ENCODE measurements at regions not wholly inside any gene's neighbourhood (a gene's known extent, or its start where the extent isn't known, plus 50 kb on each side); places are given as distances from the start of the nearest gene placed in this dataset.

- Histone ChIP-seq H3K79me2 (ENCODE audit: insufficient read depth, low read length) (no peaks in the 10 kb centered on the region), H4K20me1 (ENCODE audit: insufficient read depth) (no peaks in the 10 kb centered on the region), H3K27me3 (ENCODE audit: insufficient read depth, low read length) (peaks cover 7% of the 10 kb centered on the region; the same call in 1 of the 2 replicates), H3K4me2 (ENCODE audit: low read length) (no peak overlapping the region), H3K36me3 (ENCODE audit: control insufficient read depth in 1 of 2, insufficient read depth in 2 of 2, low read length in 2 of 2) (no peaks in the 10 kb centered on the region), H2AFZ (ENCODE audit: low read depth, low read length, poor library complexity, severe bottlenecking) (no peak overlapping the region), H3K9me2 (ENCODE audit: insufficient read depth) (no peaks in the 10 kb centered on the region), H3K27ac (ENCODE audit: low read depth, low read length) (no peak overlapping the region), H3K4me3 (replicated peaks in 1 of 2; ENCODE audit: low read depth in 1 of 2, low read length in 2 of 2) (no peak overlapping the region), H3K9ac (ENCODE audit: low read length) (no peak overlapping the region), H3K4me1 (ENCODE audit: control insufficient read depth in 1 of 2, insufficient read depth in 2 of 2, low read length in 2 of 2) (peaks cover 4 to 21% of the 10 kb centered on the region in 2 experiments; a peak in 3 of 4 replicates), H3K9me3 (ENCODE audit: control insufficient read depth in 1 of 2, insufficient read depth in 1 of 2, low read depth in 1 of 2, low read length in 2 of 2) (no peaks in the 10 kb centered on the region)
- POLR2A ChIA-PET: no interaction called here
- intact Hi-C loops (cut with micrococcal nuclease): no loop called here
- BruUV-seq (replicated peaks): no TSS peak
- CTCF ChIA-PET: no interaction called here
- DNase-seq (ENCODE audit: low read depth, low spot score) (no peak), ATAC-seq (no peak)
- RAD21 ChIA-PET (ENCODE audit: low non-redundant PET in 1 of 2, low total read pairs in 2 of 2, uncharacterized antibody in 2 of 2, unreplicated experiment in 2 of 2): no interaction called here
- TF ChIP-seq ZFX (IDR thresholded peaks at IDR 0.05) (no peak), POLR2AphosphoS5 (IDR thresholded peaks at IDR 0.05; ENCODE audit: low read depth, low read length) (no peak), TCF7L2 (IDR thresholded peaks at IDR 0.05; ENCODE audit: borderline replicate concordance, extremely low read depth, insufficient read depth, insufficient read length) (no peak), MAX (IDR thresholded peaks at IDR 0.05) (no peak)
These were observed 129.9 kb upstream of the HAAO start for GRCh38 chr2:42922293-42922692.

GRCh38 chr2:42921721-42922120 lies 129.3 kb upstream of the HAAO start:
- no peaks in the 10 kb centered on the region for H3K36me3 ChIP-seq (ENCODE audit: control insufficient read depth in 1 of 2, insufficient read depth in 2 of 2, low read length in 2 of 2)
- no peak overlapping the region for H3K4me2 ChIP-seq (ENCODE audit: low read length)
- H2AFZ ChIP-seq (ENCODE audit: low read depth, low read length, poor library complexity, severe bottlenecking): no peak overlapping the region
- peaks cover 7% of the 10 kb centered on the region; the same call in 1 of the 2 replicates for H3K27me3 ChIP-seq (ENCODE audit: insufficient read depth, low read length)
- H3K4me3 ChIP-seq (replicated peaks in 1 of 2; ENCODE audit: low read depth in 1 of 2, low read length in 2 of 2): no peak overlapping the region
- H3K9me2 ChIP-seq (ENCODE audit: insufficient read depth): no peaks in the 10 kb centered on the region
- no peaks in the 10 kb centered on the region for H3K9me3 ChIP-seq (ENCODE audit: control insufficient read depth in 1 of 2, insufficient read depth in 1 of 2, low read depth in 1 of 2, low read length in 2 of 2)
- POLR2A ChIA-PET: no interaction called here
- DNase-seq (ENCODE audit: low read depth, low spot score): no peak
- H3K27ac ChIP-seq (ENCODE audit: low read depth, low read length): no peak overlapping the region
- CTCF ChIA-PET: no interaction called here
- no peaks in the 10 kb centered on the region for H4K20me1 ChIP-seq (ENCODE audit: insufficient read depth)
- BruUV-seq (replicated peaks): no TSS peak
- intact Hi-C loops (cut with micrococcal nuclease): no loop called here
- no peaks in the 10 kb centered on the region for H3K79me2 ChIP-seq (ENCODE audit: insufficient read depth, low read length)
- peaks cover 4 to 21% of the 10 kb centered on the region in 2 experiments; a peak in 3 of 4 replicates for H3K4me1 ChIP-seq (ENCODE audit: control insufficient read depth in 1 of 2, insufficient read depth in 2 of 2, low read length in 2 of 2)
- ATAC-seq: no peak
- H3K9ac ChIP-seq (ENCODE audit: low read length): no peak overlapping the region
- RAD21 ChIA-PET (ENCODE audit: low non-redundant PET in 1 of 2, low total read pairs in 2 of 2, uncharacterized antibody in 2 of 2, unreplicated experiment in 2 of 2): no interaction called here
- TF ChIP-seq ATF3 (IDR thresholded peaks at IDR 0.05) (no peak), POLR2A (IDR thresholded peaks at IDR 0.05; ENCODE audit: borderline replicate concordance, extremely low read depth, insufficient read depth, insufficient read length) (no peak), POLR2AphosphoS5 (IDR thresholded peaks at IDR 0.05; ENCODE audit: low read depth, low read length) (no peak), FOSL1 (IDR thresholded peaks at IDR 0.05; ENCODE audit: low read depth) (no peak), EZH2 (IDR thresholded peaks at IDR 0.05) (no peak), EGR1 (IDR thresholded peaks at IDR 0.05; ENCODE audit: low read depth) (no peak), SP1 (IDR thresholded peaks at IDR 0.05; ENCODE audit: low read depth) (no peak), CBX3 (IDR thresholded peaks at IDR 0.05; ENCODE audit: low read depth) (no peak), JUND (IDR thresholded peaks at IDR 0.05) (no peak), CEBPB (IDR thresholded peaks at IDR 0.05; ENCODE audit: low read depth) (no peak), SRF (IDR thresholded peaks at IDR 0.05; ENCODE audit: low read depth) (no peak), RAD21 (IDR thresholded peaks at IDR 0.05; ENCODE audit: low read depth) (no peak)
- TF ChIP-seq, protein P1, sequence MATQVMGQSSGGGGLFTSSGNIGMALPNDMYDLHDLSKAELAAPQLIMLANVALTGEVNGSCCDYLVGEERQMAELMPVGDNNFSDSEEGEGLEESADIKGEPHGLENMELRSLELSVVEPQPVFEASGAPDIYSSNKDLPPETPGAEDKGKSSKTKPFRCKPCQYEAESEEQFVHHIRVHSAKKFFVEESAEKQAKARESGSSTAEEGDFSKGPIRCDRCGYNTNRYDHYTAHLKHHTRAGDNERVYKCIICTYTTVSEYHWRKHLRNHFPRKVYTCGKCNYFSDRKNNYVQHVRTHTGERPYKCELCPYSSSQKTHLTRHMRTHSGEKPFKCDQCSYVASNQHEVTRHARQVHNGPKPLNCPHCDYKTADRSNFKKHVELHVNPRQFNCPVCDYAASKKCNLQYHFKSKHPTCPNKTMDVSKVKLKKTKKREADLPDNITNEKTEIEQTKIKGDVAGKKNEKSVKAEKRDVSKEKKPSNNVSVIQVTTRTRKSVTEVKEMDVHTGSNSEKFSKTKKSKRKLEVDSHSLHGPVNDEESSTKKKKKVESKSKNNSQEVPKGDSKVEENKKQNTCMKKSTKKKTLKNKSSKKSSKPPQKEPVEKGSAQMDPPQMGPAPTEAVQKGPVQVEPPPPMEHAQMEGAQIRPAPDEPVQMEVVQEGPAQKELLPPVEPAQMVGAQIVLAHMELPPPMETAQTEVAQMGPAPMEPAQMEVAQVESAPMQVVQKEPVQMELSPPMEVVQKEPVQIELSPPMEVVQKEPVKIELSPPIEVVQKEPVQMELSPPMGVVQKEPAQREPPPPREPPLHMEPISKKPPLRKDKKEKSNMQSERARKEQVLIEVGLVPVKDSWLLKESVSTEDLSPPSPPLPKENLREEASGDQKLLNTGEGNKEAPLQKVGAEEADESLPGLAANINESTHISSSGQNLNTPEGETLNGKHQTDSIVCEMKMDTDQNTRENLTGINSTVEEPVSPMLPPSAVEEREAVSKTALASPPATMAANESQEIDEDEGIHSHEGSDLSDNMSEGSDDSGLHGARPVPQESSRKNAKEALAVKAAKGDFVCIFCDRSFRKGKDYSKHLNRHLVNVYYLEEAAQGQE (IDR thresholded peaks at IDR 0.05; ENCODE audit: low read depth): no peak
